HG02981 (cell line): ENCODE measurements at regions not wholly inside any gene's neighbourhood (a gene's known extent, or its start where the extent isn't known, plus 50 kb on each side); places are given as distances from the start of the nearest gene placed in this dataset.
"Not testable (repeated sequence)": the region's sequence is repeated elsewhere in the genome, so short reads cannot be mapped to it uniquely, and the experiment has no call there.

ENCODE experiments used
- ATAC-seq: cut with Tn5 transposase; IDR thresholded peaks from one replicate; pipeline ENCODE4 v1.9.1; 2021; ENCODE audit warnings: mild to moderate bottlenecking, moderate library complexity; ENCODE audit not compliant: unreplicated experiment

- no peak for ATAC-seq
Observed at GRCh38 chr11:121872356-121872755, 243.7 kb downstream of the BLID start.

DNA sequence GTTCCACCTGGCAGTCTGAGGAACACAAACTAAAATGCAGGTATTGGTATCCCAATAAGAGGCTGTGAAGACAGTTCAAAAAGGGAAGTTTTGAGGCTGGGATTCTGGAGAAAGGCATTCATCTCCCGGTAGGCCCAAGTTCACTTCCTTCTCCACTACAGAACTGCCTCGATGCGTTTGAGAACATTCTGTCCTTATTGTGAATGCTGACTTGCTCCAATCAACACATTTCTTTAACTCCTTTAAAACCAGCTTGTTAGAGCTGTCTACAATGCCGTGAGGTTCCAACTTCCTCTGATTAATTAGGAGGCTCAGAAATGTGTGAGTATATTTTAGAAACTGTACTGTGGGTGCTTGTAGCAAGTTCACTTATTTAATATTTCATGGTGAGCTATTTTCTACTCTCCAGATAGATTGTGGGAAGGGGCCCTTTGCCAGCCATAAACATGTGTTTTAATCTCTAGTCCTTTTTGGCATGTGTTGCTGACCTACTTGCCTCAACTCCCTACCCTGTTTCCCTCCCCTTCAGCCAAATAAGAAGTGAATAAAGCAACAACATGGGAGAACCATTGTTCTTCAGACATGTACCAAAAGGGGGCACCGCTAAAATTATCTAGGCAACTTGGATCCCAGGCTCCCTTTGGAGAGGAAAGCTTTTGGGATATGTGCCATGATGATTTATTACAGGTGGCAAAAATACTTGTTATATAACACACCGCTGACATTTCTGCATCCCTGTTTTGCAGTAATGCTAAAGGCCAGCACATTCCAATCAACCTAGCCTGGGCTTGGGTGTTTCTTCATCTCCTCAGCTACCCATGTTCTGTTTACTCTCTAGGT is 245.6 kb downstream of the BLID start:
- no peak for ATAC-seq

DNA sequence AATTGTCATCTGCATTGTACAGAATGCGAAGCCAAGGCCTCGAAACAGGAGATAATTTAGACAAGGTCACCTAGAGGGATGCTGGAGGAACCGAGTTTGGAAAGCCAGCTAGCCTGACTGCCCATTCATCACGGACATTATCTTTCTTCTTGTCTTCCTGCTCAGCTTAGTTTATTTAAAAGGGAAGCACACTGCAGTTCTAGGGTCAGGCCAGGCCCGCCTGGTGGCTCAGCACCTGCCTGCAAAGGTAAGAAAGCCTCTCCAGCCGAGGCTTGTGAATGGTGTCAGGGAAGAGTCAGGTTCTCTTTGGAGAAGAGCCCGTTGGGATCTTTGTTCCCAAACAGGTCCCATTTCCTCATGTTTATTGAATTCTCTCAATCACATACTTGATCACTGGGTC is 246.5 kb downstream of the BLID start:
- no peak for ATAC-seq

DNA sequence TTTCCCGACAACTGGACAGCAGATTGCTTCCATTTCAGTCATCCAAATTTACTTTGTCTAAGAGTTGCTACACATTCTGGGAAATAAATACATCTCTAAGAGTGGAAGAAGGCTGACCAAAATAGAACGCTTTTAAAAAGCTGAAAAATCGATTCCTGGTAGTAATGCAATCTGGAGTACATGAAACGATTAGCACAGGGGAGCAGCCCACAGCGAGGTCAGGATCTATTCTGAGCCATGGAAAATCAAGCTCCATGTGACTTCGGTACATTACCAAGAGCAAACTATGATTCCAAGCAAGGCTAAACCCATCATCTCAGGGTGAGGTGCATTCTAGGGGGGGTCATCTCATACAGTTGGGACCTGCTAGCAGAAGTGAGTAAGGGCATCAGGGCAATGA is 249.3 kb downstream of the BLID start:
- ATAC-seq: no peak

DNA sequence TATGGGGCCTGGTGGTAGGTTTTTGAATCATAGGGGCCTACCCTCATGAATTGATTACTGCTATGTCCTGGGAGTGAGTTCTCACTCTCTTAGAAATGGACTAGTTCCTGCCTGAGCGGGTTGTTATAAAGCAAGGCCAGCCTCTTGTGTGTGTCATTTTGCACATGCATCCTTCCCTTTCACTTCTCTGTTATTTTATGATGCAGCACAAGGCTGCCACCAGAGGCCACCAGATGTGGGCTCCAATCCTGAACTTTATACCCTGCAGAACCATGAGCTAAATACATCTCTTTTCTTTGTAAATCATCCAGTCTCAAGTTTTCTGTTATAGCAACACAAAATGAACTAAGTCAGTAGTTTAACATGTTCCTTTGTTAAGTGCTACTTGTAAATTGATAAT is 251.4 kb downstream of the BLID start:
- no peak for ATAC-seq

- ATAC-seq: no peak
Observed at GRCh38 chr11:121863126-121863525, 252.9 kb downstream of the BLID start.

DNA sequence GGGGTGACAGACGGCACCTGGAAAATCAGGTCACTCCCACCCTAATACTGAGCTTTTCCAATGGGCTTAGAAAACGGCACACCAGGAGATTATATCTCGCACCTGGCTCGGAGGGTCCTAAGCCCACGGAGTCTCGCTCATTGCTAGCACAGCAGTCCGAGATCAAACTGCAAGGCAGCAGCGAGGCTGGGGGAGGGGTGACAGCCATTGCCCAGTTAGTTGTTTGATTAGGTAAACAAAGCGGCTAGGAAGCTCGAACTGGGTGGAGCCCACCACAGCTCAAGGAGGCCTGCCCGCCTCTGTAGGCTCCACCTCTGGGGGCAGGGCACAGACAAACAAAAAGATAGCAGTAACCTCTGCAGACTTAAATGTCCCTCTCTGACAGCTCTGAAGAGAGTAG is 260.9 kb downstream of the BLID start:
- ATAC-seq: not testable (repeated sequence)

- ATAC-seq: no peak
Observed at GRCh38 chr11:121844016-121844415, 272.0 kb downstream of the BLID start.

DNA sequence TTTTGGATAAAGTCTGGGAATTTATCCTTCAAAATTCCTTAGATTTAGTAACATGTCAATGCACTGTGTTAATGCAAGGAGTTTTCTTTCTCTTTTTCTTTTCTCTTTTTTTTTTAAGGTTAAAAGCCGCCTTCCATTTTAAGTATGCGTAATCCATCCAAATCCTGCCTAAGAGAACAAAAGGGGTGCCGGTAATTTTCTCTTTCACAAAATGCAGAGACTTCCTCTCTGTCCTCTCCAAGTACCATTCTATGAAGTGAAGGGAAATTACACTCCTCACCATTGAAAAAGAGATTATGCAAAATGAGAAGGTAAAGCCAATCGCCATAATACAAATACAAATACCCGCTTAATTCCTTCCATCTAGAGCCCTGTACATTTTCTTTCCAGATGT is 273.8 kb downstream of the BLID start:
- no peak for ATAC-seq

DNA sequence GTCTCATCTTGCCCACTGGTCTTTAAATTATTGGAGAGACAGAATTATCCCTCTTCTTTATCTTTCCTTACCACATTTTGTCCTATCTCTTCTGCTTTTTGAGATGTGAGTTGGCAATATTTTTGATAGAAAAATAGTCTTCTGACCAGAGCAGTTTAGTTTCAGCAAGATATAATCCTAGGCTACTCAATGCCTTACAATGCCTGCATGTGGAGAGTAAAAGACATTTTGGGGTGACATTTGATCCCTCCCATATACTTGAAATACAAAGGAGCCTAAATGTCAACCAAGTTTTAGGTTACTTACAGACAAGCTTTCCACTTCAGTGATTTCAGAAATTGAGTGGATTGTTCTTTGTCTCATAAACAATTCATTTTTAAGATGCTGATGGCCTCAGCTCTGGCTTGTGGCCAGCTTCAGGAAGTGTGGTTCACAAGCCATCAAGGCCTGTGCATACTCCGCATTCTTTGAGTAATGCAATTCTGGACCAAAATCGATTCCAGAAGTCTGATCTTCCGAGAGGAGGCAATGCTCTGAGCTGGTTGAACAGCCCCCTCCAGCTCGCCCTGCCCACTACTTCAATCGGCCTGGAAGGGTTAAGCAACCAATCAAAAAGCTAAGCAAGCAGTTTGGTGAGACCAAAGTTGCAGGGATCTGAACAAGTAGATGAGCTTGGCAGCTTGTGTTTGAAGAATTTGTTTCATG is 274.4 kb downstream of the BLID start:
- ATAC-seq: no peak

DNA sequence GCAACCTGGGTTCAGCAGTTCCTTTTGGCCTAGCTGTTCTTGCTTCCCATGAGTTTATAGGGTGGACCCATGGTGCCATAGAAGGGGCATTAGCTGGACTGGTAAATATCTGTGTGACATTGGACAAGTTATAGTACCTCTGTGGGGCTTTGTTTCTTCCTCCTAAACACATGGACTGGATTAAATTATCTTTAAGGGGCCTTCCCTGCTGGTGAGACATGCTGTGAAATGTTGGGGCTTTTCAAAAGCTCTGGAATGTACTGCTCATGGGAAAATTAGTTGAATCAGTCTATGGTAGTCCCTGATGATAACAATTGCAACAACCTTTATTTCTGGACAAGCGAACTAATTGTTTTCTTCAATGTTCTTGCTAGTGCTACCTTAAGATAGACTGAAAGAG is 276.2 kb downstream of the BLID start:
- ATAC-seq: no peak

GRCh38 chr11:121838571-121838970 is 277.4 kb downstream of the BLID start:
- no peak for ATAC-seq

- no peak for ATAC-seq
Observed at GRCh38 chr11:121833970-121834369, 282.0 kb downstream of the BLID start.

DNA sequence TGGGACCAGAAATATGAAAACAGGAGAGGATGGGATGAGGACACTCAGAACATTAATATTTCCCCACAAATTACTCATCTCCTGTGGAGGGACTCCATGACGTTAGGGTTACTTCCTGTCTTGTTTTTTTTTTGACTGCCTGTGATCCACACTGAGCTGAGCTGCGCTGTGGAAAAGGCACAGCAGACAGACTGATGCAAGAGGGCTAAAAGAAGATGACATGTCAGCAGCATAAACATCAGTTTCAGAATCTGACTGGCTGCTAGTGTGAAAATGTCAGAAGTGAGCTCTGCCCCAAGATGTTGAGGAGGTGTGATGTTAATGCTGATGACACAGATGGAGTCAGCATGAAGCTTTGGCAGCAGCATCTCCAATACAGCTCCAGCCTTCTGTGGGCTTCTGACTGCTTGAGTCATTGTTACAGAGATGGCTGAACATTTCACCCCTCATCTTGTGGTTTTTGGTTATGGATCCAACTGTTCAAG is 286.8 kb downstream of the BLID start:
- no peak for ATAC-seq

DNA sequence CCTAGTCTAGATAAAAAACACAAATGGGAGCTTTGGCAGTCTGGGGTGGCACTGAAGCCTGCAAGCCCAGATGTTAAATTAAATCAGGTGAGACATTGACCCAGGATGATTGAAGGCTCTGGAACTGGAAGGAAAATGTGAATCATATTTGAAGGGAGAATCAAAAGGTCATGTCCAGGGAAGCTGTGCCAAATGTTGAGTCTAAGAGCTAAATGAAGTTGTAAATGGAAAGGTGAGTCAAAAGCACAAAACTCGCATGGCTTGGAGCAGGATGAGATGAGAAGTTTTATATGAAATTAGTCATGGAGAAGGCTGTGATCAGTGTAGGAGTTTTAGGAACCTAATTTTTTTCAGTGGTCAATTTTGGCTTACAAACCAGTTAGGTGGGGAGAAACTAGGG is 301.1 kb downstream of the BLID start:
- no peak for ATAC-seq

DNA sequence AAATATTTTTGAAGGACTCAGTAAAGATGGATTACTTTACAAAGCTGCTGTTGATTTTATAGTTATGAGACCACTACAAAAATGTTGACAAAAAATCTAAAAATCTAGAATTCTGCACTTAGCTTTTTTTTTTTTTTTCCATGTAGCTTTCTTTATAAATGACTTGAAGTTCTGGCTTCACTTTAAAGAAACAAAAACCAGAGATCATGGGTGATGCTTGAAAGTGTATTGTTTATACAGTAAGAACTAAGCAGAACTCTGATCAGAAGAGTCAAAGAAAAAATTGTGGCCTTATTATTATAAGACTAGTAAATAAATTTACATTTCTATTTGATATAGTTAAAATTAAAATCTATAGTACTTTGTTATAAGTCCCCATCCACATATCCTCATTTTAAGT is 301.7 kb downstream of the BLID start:
- no peak for ATAC-seq

DNA sequence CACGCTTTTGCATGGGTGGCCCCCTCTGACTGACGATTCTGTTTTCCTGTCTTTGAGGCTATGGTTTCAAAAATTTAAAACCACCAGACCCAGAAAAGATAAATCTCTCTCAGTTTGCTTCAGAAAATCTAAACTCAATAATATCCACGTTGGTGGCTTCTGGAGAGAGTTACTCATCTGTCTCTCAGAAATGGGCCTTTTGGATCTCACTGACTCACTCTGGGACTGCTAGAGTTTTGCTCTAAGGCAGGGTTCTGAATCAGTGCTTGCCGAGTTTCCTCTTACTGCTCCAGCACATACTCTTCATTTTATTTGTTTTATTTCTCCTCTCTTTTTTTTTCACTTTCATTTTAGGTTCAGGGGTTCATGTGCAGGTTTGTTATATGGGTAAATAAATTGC is 305.7 kb downstream of the BLID start:
- ATAC-seq: no peak

DNA sequence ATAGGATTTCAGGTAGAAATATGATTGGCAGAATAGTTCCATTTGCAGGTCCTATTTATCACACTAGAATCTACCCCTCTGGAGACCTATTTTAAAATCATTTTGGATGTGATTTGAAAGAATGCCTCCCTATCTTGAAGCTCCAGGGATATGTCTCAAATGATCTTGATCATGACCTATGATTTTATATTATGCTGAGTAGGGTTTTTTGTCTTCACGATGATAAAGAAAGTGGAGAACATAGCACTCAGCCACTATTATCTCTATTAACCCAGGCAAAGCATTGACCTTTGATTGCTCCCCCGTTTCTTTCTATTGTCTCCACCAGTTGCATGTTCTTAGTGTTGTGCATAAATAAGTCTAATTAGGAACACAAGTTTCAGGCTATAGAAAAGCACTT is 307.9 kb downstream of the BLID start:
- no peak for ATAC-seq

- no peak for ATAC-seq
Observed at GRCh38 chr11:121807051-121807450, 309.0 kb downstream of the BLID start.

- no peak for ATAC-seq
Observed at GRCh38 chr11:121802542-121802941, 313.5 kb downstream of the BLID start.

GRCh38 chr11:121801781-121802180 is 314.2 kb downstream of the BLID start:
- no peak for ATAC-seq

DNA sequence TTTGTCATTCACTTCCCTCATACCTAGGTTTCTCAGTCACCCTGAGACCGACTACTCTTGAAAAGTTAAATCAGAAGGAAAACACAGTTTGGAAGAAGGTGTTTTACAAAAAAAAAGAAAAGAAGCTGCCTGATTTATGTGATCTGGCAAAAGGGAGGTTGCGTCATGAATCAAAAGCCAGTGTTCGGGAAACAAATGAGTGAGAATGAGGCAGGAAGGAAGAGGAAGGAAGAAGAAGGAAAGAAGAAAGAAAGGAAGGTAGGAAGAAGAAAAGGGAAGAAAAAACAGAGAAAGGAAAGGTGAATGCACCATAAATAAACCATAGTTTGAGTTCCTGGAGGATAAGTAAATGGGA is 314.6 kb downstream of the BLID start:
- no peak for ATAC-seq
